Ascending aorta (tissue), 2 donors: ENCODE measurements at regions not wholly inside any gene's neighbourhood (a gene's known extent, or its start where the extent isn't known, plus 50 kb on each side); places are given as distances from the start of the nearest gene placed in this dataset.

Source experiments
- DNase-seq, 2 donors: peaks; one replicate each; pipeline ENCODE4 v3.0.0-alpha.2; 2019; ENCODE audit warnings: low spot score in 2 of 2
- H3K27ac ChIP-seq, 2 donors: fragments of 200-600 bp; sonication (generic); one replicate each; pipeline ENCODE4 v1.5.1; 2016 to 2017; ENCODE audit warnings: mild to moderate bottlenecking in 1 of 2
- H3K27me3 ChIP-seq: fragments of 200-600 bp; sonication (generic); one replicate; pipeline ENCODE4 v1.5.1; 2017
- H3K36me3 ChIP-seq, 2 donors: fragments of 200-600 bp; sonication (generic); one replicate each; pipeline ENCODE4 v1.5.1; 2016
- H3K4me1 ChIP-seq, 2 donors: fragments of 200-600 bp; sonication (generic); one replicate each; pipeline ENCODE4 v1.5.1; 2016 to 2017; ENCODE audit warnings: mild to moderate bottlenecking in 1 of 2
- H3K4me3 ChIP-seq, 2 donors: fragments of 200-600 bp; sonication (generic); one replicate each; pipeline ENCODE4 v1.5.1; 2016 to 2017; ENCODE audit warnings: mild to moderate bottlenecking in 1 of 2
- H3K9me3 ChIP-seq, 2 donors: fragments of 200-600 bp; sonication (generic); one replicate each; pipeline ENCODE4 v1.5.1; 2016
- intact Hi-C: fragments of 100-400 bp; cut with DNase I; formaldehyde crosslinking; loops from one replicate; pipeline ENCODE4 v1.15.1; 2023
- TF ChIP-seq, protein P1 (sequence below), 3 experiments: fragments of 200-600 bp in 2 of 3; fragments of 450-650 bp in 1 of 3; sonication (generic) in 2 of 3; IDR thresholded peaks; one replicate each; pipeline ENCODE4 v1.5.1; 2016 to 2019; ENCODE audit warnings: antibody characterized with exemption in 3 of 3, mild to moderate bottlenecking in 1 of 3, moderate library complexity in 1 of 3

DNA sequence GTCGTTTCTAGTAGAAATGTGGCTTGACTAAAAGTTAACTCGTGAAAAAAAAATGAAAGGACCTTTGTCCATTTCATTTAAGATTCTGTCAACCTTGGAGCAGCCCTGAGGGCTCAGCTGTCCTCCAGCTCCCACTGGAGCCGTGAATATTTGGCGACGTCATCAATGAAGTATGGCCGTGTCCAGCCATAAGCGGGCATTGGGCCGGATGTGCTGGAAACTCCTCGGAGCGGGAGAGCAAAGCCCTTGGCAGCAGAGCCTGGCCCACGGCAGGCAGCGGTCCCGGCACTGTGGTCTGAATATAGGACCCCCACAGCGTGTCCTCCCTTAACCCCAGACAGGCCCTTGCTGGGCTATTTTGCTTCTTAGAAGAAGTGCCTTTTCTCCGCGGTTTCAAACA is 50.0 kb downstream of the JAKMIP3 start:
- H3K36me3 ChIP-seq, result no peaks in the 10 kb centered on the region
- H3K9me3 ChIP-seq, result no peaks in the 10 kb centered on the region
- DNase-seq, result no peak
- H3K27me3 ChIP-seq, result no peaks in the 10 kb centered on the region
- no peaks in the 10 kb centered on the region for H3K4me1 ChIP-seq
- intact Hi-C loops, result no loop called here
- no peak overlapping the region for H3K27ac ChIP-seq
- TF ChIP-seq, protein P1, sequence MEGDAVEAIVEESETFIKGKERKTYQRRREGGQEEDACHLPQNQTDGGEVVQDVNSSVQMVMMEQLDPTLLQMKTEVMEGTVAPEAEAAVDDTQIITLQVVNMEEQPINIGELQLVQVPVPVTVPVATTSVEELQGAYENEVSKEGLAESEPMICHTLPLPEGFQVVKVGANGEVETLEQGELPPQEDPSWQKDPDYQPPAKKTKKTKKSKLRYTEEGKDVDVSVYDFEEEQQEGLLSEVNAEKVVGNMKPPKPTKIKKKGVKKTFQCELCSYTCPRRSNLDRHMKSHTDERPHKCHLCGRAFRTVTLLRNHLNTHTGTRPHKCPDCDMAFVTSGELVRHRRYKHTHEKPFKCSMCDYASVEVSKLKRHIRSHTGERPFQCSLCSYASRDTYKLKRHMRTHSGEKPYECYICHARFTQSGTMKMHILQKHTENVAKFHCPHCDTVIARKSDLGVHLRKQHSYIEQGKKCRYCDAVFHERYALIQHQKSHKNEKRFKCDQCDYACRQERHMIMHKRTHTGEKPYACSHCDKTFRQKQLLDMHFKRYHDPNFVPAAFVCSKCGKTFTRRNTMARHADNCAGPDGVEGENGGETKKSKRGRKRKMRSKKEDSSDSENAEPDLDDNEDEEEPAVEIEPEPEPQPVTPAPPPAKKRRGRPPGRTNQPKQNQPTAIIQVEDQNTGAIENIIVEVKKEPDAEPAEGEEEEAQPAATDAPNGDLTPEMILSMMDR (IDR thresholded peaks at IDR 0.05), result no peak
- no peak overlapping the region for H3K4me3 ChIP-seq

DNA sequence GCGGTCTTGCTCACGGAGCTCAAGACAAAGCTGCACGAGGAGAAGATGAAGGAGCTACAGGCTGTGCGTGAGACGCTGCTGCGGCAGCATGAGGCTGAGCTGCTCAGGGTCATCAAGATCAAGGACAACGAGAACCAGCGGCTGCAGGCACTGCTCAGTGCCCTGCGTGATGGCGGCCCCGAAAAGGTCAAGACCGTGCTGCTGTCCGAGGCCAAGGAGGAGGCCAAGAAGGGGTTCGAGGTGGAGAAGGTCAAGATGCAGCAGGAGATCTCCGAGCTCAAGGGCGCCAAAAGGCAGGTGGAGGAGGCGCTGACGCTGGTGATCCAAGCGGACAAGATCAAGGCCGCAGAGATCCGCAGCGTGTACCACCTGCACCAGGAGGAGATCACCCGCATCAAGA is 51.4 kb downstream of the JAKMIP3 start:
- H3K4me3 ChIP-seq, result no peak overlapping the region
- no peaks in the 10 kb centered on the region for H3K36me3 ChIP-seq
- no peak for DNase-seq
- H3K9me3 ChIP-seq, result no peaks in the 10 kb centered on the region
- H3K27ac ChIP-seq, result no peak overlapping the region
- intact Hi-C loops, result no loop called here
- TF ChIP-seq, protein P1 (IDR thresholded peaks at IDR 0.05), result no peak
- H3K4me1 ChIP-seq, result no peaks in the 10 kb centered on the region
- H3K27me3 ChIP-seq, result no peaks in the 10 kb centered on the region

DNA sequence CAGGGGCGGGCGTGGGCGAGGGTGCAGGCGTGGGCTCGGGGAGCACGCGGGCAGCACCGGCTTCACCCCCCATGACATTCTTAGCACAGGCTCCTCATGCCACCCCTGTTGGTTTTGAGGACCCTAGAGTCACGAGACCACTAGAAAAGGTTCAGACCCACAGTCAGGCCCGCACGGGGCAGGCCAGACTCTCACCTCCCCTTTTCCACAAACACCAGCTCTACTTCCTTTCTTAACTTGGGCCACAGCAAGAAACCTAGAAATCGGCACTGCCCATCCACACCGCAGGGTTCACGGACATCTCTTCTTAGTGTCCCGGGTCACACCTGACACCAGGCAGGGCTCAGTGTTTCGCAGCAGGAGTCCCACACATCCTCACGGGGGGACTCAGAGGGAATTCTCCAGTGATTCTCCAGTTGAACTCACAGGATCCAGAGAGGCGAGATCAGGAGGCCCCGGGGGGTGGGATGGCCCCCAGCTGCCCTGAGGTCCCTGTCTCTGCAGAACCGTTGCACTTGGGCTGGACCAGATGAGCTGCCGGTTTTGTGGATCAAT is 52.0 kb downstream of the JAKMIP3 start:
- no peak for DNase-seq
- intact Hi-C loops, result no loop called here
- TF ChIP-seq, protein P1 (IDR thresholded peaks at IDR 0.05), result no peak
- no peaks in the 10 kb centered on the region for H3K36me3 ChIP-seq
- no peak overlapping the region for H3K4me3 ChIP-seq
- no peaks in the 10 kb centered on the region for H3K4me1 ChIP-seq
- H3K27me3 ChIP-seq, result no peaks in the 10 kb centered on the region
- H3K9me3 ChIP-seq, result no peaks in the 10 kb centered on the region
- no peak overlapping the region for H3K27ac ChIP-seq

DNA sequence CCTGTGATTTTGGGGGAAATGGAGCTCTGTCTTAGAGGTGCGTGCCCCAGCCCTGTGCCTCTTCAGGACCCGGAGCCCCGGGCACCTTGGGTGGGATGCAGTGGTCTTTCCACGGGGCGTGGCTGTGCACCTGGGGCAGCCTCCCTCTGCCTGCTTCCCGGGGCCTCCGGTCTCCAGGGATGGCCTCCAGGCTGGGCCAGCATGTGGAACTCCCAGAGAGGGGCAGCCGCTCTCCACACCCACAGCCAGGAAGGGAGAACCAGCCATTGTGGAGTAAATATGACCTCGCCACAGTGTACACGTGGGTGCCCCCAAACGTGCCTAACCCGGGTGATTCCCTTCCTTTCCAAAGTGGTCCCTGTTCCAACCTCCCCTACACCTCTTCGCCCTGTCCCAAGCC is 52.6 kb downstream of the JAKMIP3 start:
- DNase-seq, result no peak
- Histone ChIP-seq H3K27ac (no peak overlapping the region), H3K9me3 (no peaks in the 10 kb centered on the region), H3K4me3 (no peak overlapping the region), H3K36me3 (no peaks in the 10 kb centered on the region), H3K27me3 (no peaks in the 10 kb centered on the region), H3K4me1 (no peaks in the 10 kb centered on the region)
- TF ChIP-seq, protein P1 (IDR thresholded peaks at IDR 0.05), result no peak
- intact Hi-C loops, result no loop called here

DNA sequence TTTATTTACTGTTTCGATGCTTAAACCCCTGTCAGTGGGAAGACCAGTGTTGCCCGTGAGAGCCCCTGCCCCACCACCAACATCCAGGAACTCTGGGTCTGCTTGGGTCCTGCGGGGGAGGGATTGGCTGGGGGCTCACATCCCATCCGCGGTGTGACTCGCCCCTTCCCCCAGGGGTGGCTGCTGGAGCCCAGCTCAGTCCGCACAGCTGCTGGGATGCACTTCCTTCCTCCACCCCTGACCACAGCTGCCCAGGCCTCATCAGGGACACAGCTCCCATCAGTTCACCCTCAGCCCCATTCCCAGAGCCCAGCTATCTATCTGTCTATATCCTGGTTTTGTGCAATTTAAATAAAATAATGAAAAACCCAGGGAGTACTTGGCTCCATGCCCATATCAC is 54.5 kb downstream of the JAKMIP3 start:
- TF ChIP-seq, protein P1 (IDR thresholded peaks at IDR 0.05), result no peak
- no peak for DNase-seq
- Histone ChIP-seq H3K4me3 (no peak overlapping the region), H3K4me1 (no peaks in the 10 kb centered on the region), H3K9me3 (no peaks in the 10 kb centered on the region), H3K27me3 (no peaks in the 10 kb centered on the region), H3K36me3 (no peaks in the 10 kb centered on the region), H3K27ac (no peak overlapping the region)
- intact Hi-C loops, result no loop called here
